ENCODE measurements at regions not wholly inside any gene's neighbourhood (a gene's known extent, or its start where the extent isn't known, plus 50 kb on each side); places are given as distances from the start of the nearest gene placed in this dataset.
"Not testable (repeated sequence)": the region's sequence is repeated elsewhere in the genome, so short reads cannot be mapped to it uniquely, and the experiment has no call there.

- DNase-seq (ENCODE audit: low read depth), result no peak
Observed at GRCh38 chr6:150739711-150740349, 125.7 kb upstream of the MTHFD1L start.

- no peak for DNase-seq (ENCODE audit: low read depth)
Observed at GRCh38 chr6:150740453-150740852, 125.0 kb upstream of the MTHFD1L start.

- no peak for DNase-seq (ENCODE audit: low read depth)
Observed at GRCh38 chr6:150741633-150742200, 123.8 kb upstream of the MTHFD1L start.

GRCh38 chr6:150744522-150745260, 120.8 kb upstream of the MTHFD1L start:
- no peak for DNase-seq (ENCODE audit: low read depth)

GRCh38 chr6:150745896-150746295, 119.6 kb upstream of the MTHFD1L start:
- DNase-seq (ENCODE audit: low read depth), result no peak

- no peak for DNase-seq (ENCODE audit: low read depth)
Observed at GRCh38 chr6:150747155-150747554, 118.3 kb upstream of the MTHFD1L start.

GRCh38 chr6:150749091-150749670, 116.3 kb upstream of the MTHFD1L start:
- no peak for DNase-seq (ENCODE audit: low read depth)

GRCh38 chr6:150751296-150751695, 114.2 kb upstream of the MTHFD1L start:
- DNase-seq (ENCODE audit: low read depth), result no peak

- DNase-seq (ENCODE audit: low read depth), result no peak
Observed at GRCh38 chr6:150752409-150752808, 113.1 kb upstream of the MTHFD1L start.

GRCh38 chr6:150753371-150754064, 112.0 kb upstream of the MTHFD1L start:
- no peak for DNase-seq (ENCODE audit: low read depth)

- no peak for DNase-seq (ENCODE audit: low read depth)
Observed at GRCh38 chr6:150755042-150755441, 110.5 kb upstream of the MTHFD1L start.

- no peak for DNase-seq (ENCODE audit: low read depth)
Observed at GRCh38 chr6:150755524-150755923, 110.0 kb upstream of the MTHFD1L start.

GRCh38 chr6:150756173-150756572, 109.3 kb upstream of the MTHFD1L start:
- DNase-seq (ENCODE audit: low read depth), result no peak

GRCh38 chr6:150757807-150758206, 107.7 kb upstream of the MTHFD1L start:
- DNase-seq (ENCODE audit: low read depth), result not testable (repeated sequence)

- DNase-seq (ENCODE audit: low read depth), result no peak
Observed at GRCh38 chr6:150759483-150759882, 106.0 kb upstream of the MTHFD1L start.

- no peak for DNase-seq (ENCODE audit: low read depth)
Observed at GRCh38 chr6:150761771-150762170, 103.7 kb upstream of the MTHFD1L start.

GRCh38 chr6:150764334-150765066, 101.0 kb upstream of the MTHFD1L start:
- no peak for DNase-seq (ENCODE audit: low read depth)

- DNase-seq (ENCODE audit: low read depth), result no peak
Observed at GRCh38 chr6:150765067-150765764, 100.3 kb upstream of the MTHFD1L start.

GRCh38 chr6:150766201-150766997, 99.1 kb upstream of the MTHFD1L start:
- no peak for DNase-seq (ENCODE audit: low read depth)

GRCh38 chr6:150767161-150767560, 98.3 kb upstream of the MTHFD1L start:
- DNase-seq (ENCODE audit: low read depth), result no peak
